SK-N-SH (cell line): ENCODE measurements at regions not wholly inside any gene's neighbourhood (a gene's known extent, or its start where the extent isn't known, plus 50 kb on each side); places are given as distances from the start of the nearest gene placed in this dataset.
A peak's percentile ranks its signal among the peaks of the same experiment; 100 is the strongest.

Experiments
- CTCF ChIA-PET: fragments of 300-600, 350-600 bp; formaldehyde crosslinking; extraction: SDS; loops from one replicate; lab custom pipeline; 2021; lab: Yijun Ruan, JAX
- POLR2A ChIA-PET: fragments of 350-600 bp; sonication (Branson Sonifier 250); formaldehyde crosslinking; extraction: SDS; loops from one replicate; lab custom pipeline; 2020; ENCODE audit warnings: antibody characterized with exemption, inconsistent platforms; lab: Yijun Ruan, JAX
- DNase-seq: peaks from one replicate; pipeline ENCODE4 v3.0.0; 2012
- H2AFZ ChIP-seq: fragments of 200-600 bp; sonication (generic); 2 replicates; pipeline ENCODE4 v1.8.1; 2016; ENCODE audit warnings: antibody characterized with exemption, mild to moderate bottlenecking, low read depth
- H3F3A ChIP-seq: fragments of 200-600 bp; sonication (generic); replicated peaks from 2 replicates; pipeline ENCODE3; 2016; ENCODE audit warnings: antibody characterized with exemption, mild to moderate bottlenecking; ENCODE audit not compliant: insufficient read depth
- H3K27ac ChIP-seq, 2 experiments: fragments of 200-500 bp in 1 of 2; fragments of 200-600 bp in 1 of 2; sonication (Bioruptor generic) in 1 of 2; sonication (generic), shearing (Covaris generic) in 1 of 2; 2 replicates each; pipeline versions ENCODE4 v1.5.1 to v1.6.1; 2014 to 2016; ENCODE audit warnings: low read depth in 2 of 2, inconsistent platforms in 1 of 2, low read length in 1 of 2, mild to moderate bottlenecking in 1 of 2, mixed read lengths in 1 of 2
- H3K27me3 ChIP-seq: fragments of 200-600 bp; sonication (generic), shearing (Covaris generic); 2 replicates; pipeline ENCODE4 v1.6.1; 2016; ENCODE audit warnings: mixed run types; ENCODE audit not compliant: insufficient read depth
- H3K36me3 ChIP-seq, 2 experiments: fragments of 200-500 bp in 1 of 2; fragments of 200-600 bp in 1 of 2; sonication (Bioruptor generic) in 1 of 2; sonication (generic) in 1 of 2; replicated peaks in 1 of 2; 2 replicates each; pipeline versions ENCODE3 to v1.5.1; 2014 to 2016; ENCODE audit warnings: low read length in 1 of 2, mild to moderate bottlenecking in 1 of 2; ENCODE audit not compliant: insufficient read depth in 2 of 2, control insufficient read depth in 1 of 2
- H3K4me1 ChIP-seq, 2 experiments: fragments of 200-500 bp in 1 of 2; fragments of 200-600 bp in 1 of 2; sonication (Bioruptor generic) in 1 of 2; sonication (generic), shearing (Covaris generic) in 1 of 2; 2 replicates each; pipeline versions ENCODE4 v1.5.1 to v1.6.1; 2014 to 2016; ENCODE audit warnings: low read depth in 1 of 2, low read length in 1 of 2, mixed run types in 1 of 2; ENCODE audit not compliant: insufficient read depth in 2 of 2, control insufficient read depth in 1 of 2
- H3K4me2 ChIP-seq: fragments of 200-600 bp; sonication (generic), shearing (Covaris generic); 2 replicates; pipeline ENCODE4 v1.6.1; 2017; ENCODE audit warnings: mixed run types
- H3K4me3 ChIP-seq, 2 experiments: fragments of 200-500 bp in 1 of 2; fragments of 200-600 bp in 1 of 2; sonication (Bioruptor generic) in 1 of 2; sonication (generic), shearing (Covaris generic) in 1 of 2; 2 replicates each; pipeline versions ENCODE4 v1.5.1 to v1.8.1; 2014 to 2016; ENCODE audit warnings: low read depth in 2 of 2, inconsistent platforms in 1 of 2, low read length in 1 of 2, mild to moderate bottlenecking in 1 of 2, mixed read lengths in 1 of 2, moderate library complexity in 1 of 2
- H3K79me2 ChIP-seq: fragments of 200-600 bp; sonication (generic); 2 replicates; pipeline ENCODE4 v1.8.1; 2017; ENCODE audit warnings: mild to moderate bottlenecking; ENCODE audit not compliant: insufficient read depth
- H3K9ac ChIP-seq: fragments of 200-600 bp; sonication (generic); 2 replicates; pipeline ENCODE4 v1.6.1; 2017; ENCODE audit warnings: mixed run types
- H3K9me2 ChIP-seq: fragments of 200-600 bp; sonication (generic); 2 replicates; pipeline ENCODE4 v1.6.1; 2017; ENCODE audit warnings: mixed run types
- H3K9me3 ChIP-seq: fragments of 200-600 bp; sonication (generic); 2 replicates; pipeline ENCODE4 v1.6.1; 2017; ENCODE audit warnings: mixed run types, mild to moderate bottlenecking, moderate library complexity
- H4K20me1 ChIP-seq: fragments of 200-600 bp; sonication (generic); 2 replicates; pipeline ENCODE4 v1.6.1; 2017; ENCODE audit warnings: mild to moderate bottlenecking, mixed run types; ENCODE audit not compliant: insufficient read depth
- CHD2 ChIP-seq: fragments of 150-350 bp; IDR thresholded peaks from 2 replicates; pipeline ENCODE4 v1.6.1; 2018; ENCODE audit warnings: low read length; ENCODE audit not compliant: partially characterized antibody
- ELF1 ChIP-seq: IDR thresholded peaks from 2 replicates; pipeline ENCODE4 v1.4.0; 2012
- EP300 ChIP-seq, 2 experiments: IDR thresholded peaks; 2 replicates each; pipeline versions ENCODE4 v1.4.0 to v1.6.1; 2012; ENCODE audit warnings: borderline replicate concordance in 1 of 2, low read depth in 1 of 2, low read length in 1 of 2
- EZH2phosphoT487 ChIP-seq: fragments of 200-600 bp; sonication (generic); IDR thresholded peaks from 2 replicates; pipeline ENCODE4 v1.6.1; 2017; ENCODE audit warnings: low read depth, mixed run types, mild to moderate bottlenecking, antibody characterized with exemption, moderate library complexity, borderline replicate concordance
- FOSL2 ChIP-seq: IDR thresholded peaks from 2 replicates; pipeline ENCODE4 v1.4.0; 2012; ENCODE audit warnings: low read depth, mild to moderate bottlenecking, moderate library complexity, borderline replicate concordance
- GABPA ChIP-seq: IDR thresholded peaks from 2 replicates; pipeline ENCODE4 v1.4.0; 2012; ENCODE audit warnings: low read depth, mild to moderate bottlenecking
- GATA2 ChIP-seq: sonication (generic); formaldehyde crosslinking; IDR thresholded peaks from 2 replicates; pipeline ENCODE4 v1.5.0; 2020; ENCODE audit warnings: mild to moderate bottlenecking, missing genetic modification reagents
- JUND ChIP-seq: IDR thresholded peaks from 2 replicates; pipeline ENCODE4 v1.4.0; 2012
- MAX ChIP-seq: IDR thresholded peaks from 2 replicates; pipeline ENCODE4 v1.4.0; 2012; ENCODE audit warnings: low read depth
- MEF2A ChIP-seq: IDR thresholded peaks from 2 replicates; pipeline ENCODE4 v1.4.0; 2012; ENCODE audit warnings: low read depth, borderline replicate concordance
- MXI1 ChIP-seq: IDR thresholded peaks from 2 replicates; pipeline ENCODE4 v1.6.1; 2012; ENCODE audit warnings: mild to moderate bottlenecking, low read depth, low read length, improper control_type of control experiment
- NFIC ChIP-seq: IDR thresholded peaks from 2 replicates; pipeline ENCODE4 v1.4.0; 2012; ENCODE audit warnings: borderline replicate concordance
- NRF1 ChIP-seq: IDR thresholded peaks from 2 replicates; pipeline ENCODE4 v1.6.1; 2012; ENCODE audit warnings: low read depth, mild to moderate bottlenecking, low read length
- PBX3 ChIP-seq: IDR thresholded peaks from 2 replicates; pipeline ENCODE4; 2012
- RAD21 ChIP-seq: IDR thresholded peaks from 2 replicates; pipeline ENCODE4 v1.6.1; 2012; ENCODE audit warnings: mild to moderate bottlenecking, low read length
- REST ChIP-seq: IDR thresholded peaks from 2 replicates; pipeline ENCODE4 v1.6.1; 2012; ENCODE audit warnings: mild to moderate bottlenecking, low read depth, low read length, moderate library complexity
- RXRA ChIP-seq: IDR thresholded peaks from 2 replicates; pipeline ENCODE4 v1.4.0; 2012; ENCODE audit warnings: low read depth, mild to moderate bottlenecking, borderline replicate concordance
- SIN3A ChIP-seq: IDR thresholded peaks from 2 replicates; pipeline ENCODE4 v1.6.1; 2012; ENCODE audit warnings: low read depth, mild to moderate bottlenecking, low read length, moderate library complexity, borderline replicate concordance
- SMC3 ChIP-seq: IDR thresholded peaks from 2 replicates; pipeline ENCODE4 v1.6.1; 2012; ENCODE audit warnings: low read depth, low read length, improper control_type of control experiment
- TAF1 ChIP-seq: IDR thresholded peaks from 2 replicates; pipeline ENCODE4 v1.6.1; 2012; ENCODE audit warnings: low read depth, mild to moderate bottlenecking, low read length, moderate library complexity, borderline replicate concordance
- TCF12 ChIP-seq: IDR thresholded peaks from 2 replicates; pipeline ENCODE4 v1.4.0; 2012
- USF1 ChIP-seq: IDR thresholded peaks from 2 replicates; pipeline ENCODE4 v1.4.0; 2012; ENCODE audit warnings: low read depth, borderline replicate concordance
- ZBTB33 ChIP-seq: IDR thresholded peaks from 2 replicates; pipeline ENCODE4 v1.4.0; 2012; ENCODE audit warnings: low read depth, borderline replicate concordance
- WGBS: methylation state at CpG from one replicate; pipeline ENCODE4 v1.1.6; 2017; ENCODE audit warnings: low lambda C conversion rate; 5-methylcytosine and 5-hydroxymethylcytosine counted together
- TF ChIP-seq, protein P1 (sequence below): fragments of 200-600 bp; sonication (generic); IDR thresholded peaks from 2 replicates; pipeline ENCODE4 v1.6.1; 2017; ENCODE audit warnings: antibody characterized with exemption, mild to moderate bottlenecking, moderate library complexity

GRCh38 chr13:44293908-44294735, 79.5 kb upstream of the SERP2 start:
- H2AFZ ChIP-seq, result peak overlapping the region; percentile 16
- H3K27ac ChIP-seq, result peak overlapping the region; percentile 67 to 80
- H3K9ac ChIP-seq, result peak overlapping the region; percentile 14; the same call in 1 of the 2 replicates
- ChIA-PET CTCF (no interaction called here), POLR2A (no interaction called here)
- peak overlapping the region; percentile 62 for H3K4me2 ChIP-seq
- peaks cover 0 to 8% of the 10 kb centered on the region in 2 experiments; a peak in 3 of 4 replicates for H3K4me1 ChIP-seq
- 38% methylated on average over 3 of the region's 3 CpGs for WGBS
- no peaks in the 10 kb centered on the region for H4K20me1 ChIP-seq
- no peaks in the 10 kb centered on the region for H3K79me2 ChIP-seq
- no peaks in the 10 kb centered on the region for H3K36me3 ChIP-seq
- no peaks in the 10 kb centered on the region for H3K27me3 ChIP-seq
- H3K9me3 ChIP-seq, result no peaks in the 10 kb centered on the region
- H3K4me3 ChIP-seq, result no peak overlapping the region; a peak in 1 of 4 replicates
- DNase-seq, result no peak
- no peaks in the 10 kb centered on the region for H3K9me2 ChIP-seq
- peaks cover 4% of the 10 kb centered on the region for H3F3A ChIP-seq
- no peak for TF ChIP-seq REST
- TF ChIP-seq CHD2, result no peak
- no peak for TF ChIP-seq NRF1
- peak; percentile 78 for TF ChIP-seq USF1
- TF ChIP-seq TAF1, result no peak
- TF ChIP-seq EP300 (IDR thresholded peaks at IDR 0.05; ENCODE audit: borderline replicate concordance in 1 of 2, low read depth in 1 of 2, low read length in 1 of 2), result no peak
- TF ChIP-seq SIN3A, result no peak
- TF ChIP-seq FOSL2, result peak; percentile 8; the same call in 1 of the 2 replicates
- TF ChIP-seq MEF2A, result 0 out of 2 replicates have a peak, but pooled peaks have one; percentile 8
- TF ChIP-seq ELF1, result no peak
- TF ChIP-seq RXRA, result no peak
- TF ChIP-seq, protein P1, sequence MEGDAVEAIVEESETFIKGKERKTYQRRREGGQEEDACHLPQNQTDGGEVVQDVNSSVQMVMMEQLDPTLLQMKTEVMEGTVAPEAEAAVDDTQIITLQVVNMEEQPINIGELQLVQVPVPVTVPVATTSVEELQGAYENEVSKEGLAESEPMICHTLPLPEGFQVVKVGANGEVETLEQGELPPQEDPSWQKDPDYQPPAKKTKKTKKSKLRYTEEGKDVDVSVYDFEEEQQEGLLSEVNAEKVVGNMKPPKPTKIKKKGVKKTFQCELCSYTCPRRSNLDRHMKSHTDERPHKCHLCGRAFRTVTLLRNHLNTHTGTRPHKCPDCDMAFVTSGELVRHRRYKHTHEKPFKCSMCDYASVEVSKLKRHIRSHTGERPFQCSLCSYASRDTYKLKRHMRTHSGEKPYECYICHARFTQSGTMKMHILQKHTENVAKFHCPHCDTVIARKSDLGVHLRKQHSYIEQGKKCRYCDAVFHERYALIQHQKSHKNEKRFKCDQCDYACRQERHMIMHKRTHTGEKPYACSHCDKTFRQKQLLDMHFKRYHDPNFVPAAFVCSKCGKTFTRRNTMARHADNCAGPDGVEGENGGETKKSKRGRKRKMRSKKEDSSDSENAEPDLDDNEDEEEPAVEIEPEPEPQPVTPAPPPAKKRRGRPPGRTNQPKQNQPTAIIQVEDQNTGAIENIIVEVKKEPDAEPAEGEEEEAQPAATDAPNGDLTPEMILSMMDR, result no peak
- no peak for TF ChIP-seq NFIC
- peak; percentile 70 for TF ChIP-seq TCF12
- TF ChIP-seq MXI1, result no peak
- TF ChIP-seq EZH2phosphoT487, result no peak
- TF ChIP-seq ZBTB33, result no peak
- TF ChIP-seq JUND, result peak; percentile 60; the same call in 1 of the 2 replicates
- no peak for TF ChIP-seq SMC3
- peak; percentile 25; the same call in 1 of the 2 replicates for TF ChIP-seq PBX3
- TF ChIP-seq GATA2, result no peak
- no peak for TF ChIP-seq RAD21
- no peak for TF ChIP-seq GABPA
- no peak for TF ChIP-seq MAX
